HepG2 (cell line): ENCODE measurements at regions not wholly inside any gene's neighbourhood (a gene's known extent, or its start where the extent isn't known, plus 50 kb on each side); places are given as distances from the start of the nearest gene placed in this dataset.

Source experiments
- ATAC-seq: fragments of 200-7000 bp; cut with Tn5 transposase; 3 replicates; pipeline ENCODE4 v1.9.1; 2020; ENCODE audit warnings: mild to moderate bottlenecking, moderate library complexity
- BruUV-seq: library from RNA; stranded (reverse); fragments of 400-500 nt; replicated peaks from 2 replicates; lab custom pipeline; 2021; lab: Mats Ljungman, UMichigan
- CTCF ChIA-PET: fragments of 300-600 bp; formaldehyde crosslinking; extraction: SDS; loops from one replicate; lab custom pipeline; 2021; ENCODE audit warnings: low total read pairs, inconsistent platforms, low intra/inter-chr PET ratio; lab: Yijun Ruan, JAX
- POLR2A ChIA-PET: fragments of 350-600 bp; sonication (Branson Sonifier 250); formaldehyde crosslinking; loops from one replicate; lab custom pipeline; 2020; ENCODE audit warnings: antibody characterized with exemption, inconsistent platforms; lab: Yijun Ruan, JAX
- DNase-seq: peaks from one replicate; pipeline ENCODE4 v3.0.0-alpha.2; 2015; ENCODE audit warnings: low spot score
- FAIRE-seq: peaks from 3 replicates; lab custom pipeline; 2011; peaks lifted over from hg19 to GRCh38; lab: Jason Lieb, UNC
- H2AFZ ChIP-seq: one replicate; pipeline ENCODE4 v1.6.1; 2011; ENCODE audit warnings: low read length, inconsistent platforms
- H3K27ac ChIP-seq: fragments of 300-600 bp; 3 replicates; pipeline ENCODE4 v1.8.0; 2011; ENCODE audit warnings: mixed run types, mild to moderate bottlenecking, mixed read lengths, low read length, inconsistent platforms; ENCODE audit not compliant: insufficient read depth; ENCODE audit errors: extremely low read length
- H3K27me3 ChIP-seq, 2 experiments: fragments of 200-600 bp in 1 of 2; 2 replicates in 1 of 2; 3 replicates in 1 of 2; pipeline versions ENCODE4 v1.6.0 to v1.8.0; 2011; ENCODE audit warnings: low read length in 2 of 2, mild to moderate bottlenecking in 2 of 2, moderate library complexity in 2 of 2, inconsistent platforms in 1 of 2; ENCODE audit not compliant: insufficient read depth in 2 of 2, control insufficient read depth in 1 of 2
- H3K36me3 ChIP-seq, 2 experiments: fragments of 200-600 bp in 1 of 2; replicated peaks in 1 of 2; 2 replicates in 1 of 2; 3 replicates in 1 of 2; pipeline versions ENCODE4 v1.5.1 to v1.8.0; 2011; ENCODE audit warnings: low read length in 2 of 2, inconsistent platforms in 1 of 2; ENCODE audit not compliant: insufficient read depth in 2 of 2, control insufficient read depth in 1 of 2
- H3K4me1 ChIP-seq: 2 replicates; pipeline ENCODE4 v1.5.1; 2012; ENCODE audit warnings: low read length, inconsistent platforms; ENCODE audit not compliant: insufficient read depth
- H3K4me2 ChIP-seq: 2 replicates; pipeline ENCODE4 v1.6.0; 2011; ENCODE audit warnings: low read depth, low read length, inconsistent platforms
- H3K4me3 ChIP-seq, 3 experiments: fragments of 200-600 bp in 1 of 3; sonication (generic), shearing (Covaris generic) in 1 of 3; replicated peaks in 1 of 3; 2 replicates each; pipeline ENCODE4 v1.5.1; 2011 to 2016; ENCODE audit warnings: low read length in 3 of 3, inconsistent platforms in 2 of 3, low read depth in 2 of 3, mild to moderate bottlenecking in 2 of 3, control low read depth in 1 of 3, mixed read lengths in 1 of 3; ENCODE audit not compliant: insufficient read depth in 1 of 3
- H3K79me2 ChIP-seq: one replicate; pipeline ENCODE4 v1.6.1; 2011; ENCODE audit warnings: low read length, inconsistent platforms; ENCODE audit not compliant: insufficient read depth
- H3K9ac ChIP-seq: 2 replicates; pipeline ENCODE4 v1.6.0; 2011; ENCODE audit warnings: mild to moderate bottlenecking, low read depth, low read length, inconsistent platforms; ENCODE audit not compliant: insufficient read depth
- H3K9me3 ChIP-seq: 2 replicates; pipeline ENCODE4 v1.5.1; 2012; ENCODE audit warnings: mild to moderate bottlenecking, low read length
- H4K20me1 ChIP-seq: 2 replicates; pipeline ENCODE4 v1.6.0; 2011; ENCODE audit warnings: inconsistent platforms, mild to moderate bottlenecking, low read length, moderate library complexity; ENCODE audit not compliant: insufficient read depth
- GTF2F1 ChIP-seq: fragments of 150-350 bp; IDR thresholded peaks from 2 replicates; pipeline ENCODE4 v1.6.1; 2014; ENCODE audit warnings: low read length
- HNF4A ChIP-seq: sonication (generic); formaldehyde crosslinking; IDR thresholded peaks from 2 replicates; pipeline ENCODE4 v1.4.0; 2020; ENCODE audit warnings: missing genetic modification reagents
- PPARG ChIP-seq: conservative IDR thresholded peaks from 2 replicates; pipeline ENCODE4 v1.6.1; 2016; ENCODE audit warnings: missing biosample characterization, missing genetic modification reagents
- PTBP1 ChIP-seq: fragments of 200-400 bp; formaldehyde crosslinking; IDR thresholded peaks from 2 replicates; pipeline ENCODE4 v1.6.1; 2018; ENCODE audit warnings: low read length, low read depth; ENCODE audit not compliant: poor library complexity, severe bottlenecking
- RFX1 ChIP-seq: fragments of 450-650 bp; IDR thresholded peaks from 2 replicates; pipeline ENCODE4 v1.6.1; 2017
- SOX6 ChIP-seq, 2 experiments: fragments of 450-650 bp in 1 of 2; sonication (generic) in 1 of 2; formaldehyde crosslinking in 1 of 2; IDR thresholded peaks; 2 replicates each; pipeline versions ENCODE4 v1.4.0 to v1.6.1; 2017 to 2020; ENCODE audit warnings: antibody characterized with exemption in 1 of 2, mild to moderate bottlenecking in 1 of 2, missing genetic modification reagents in 1 of 2
- ZGPAT ChIP-seq: IDR thresholded peaks from 2 replicates; pipeline ENCODE4 v1.6.1; 2016; ENCODE audit warnings: mild to moderate bottlenecking
- ZNF446 ChIP-seq: sonication (generic); formaldehyde crosslinking; IDR thresholded peaks from 2 replicates; pipeline ENCODE4 v1.5.0; 2020; ENCODE audit warnings: mild to moderate bottlenecking, missing genetic modification reagents
- ZSCAN31 ChIP-seq: sonication (generic); formaldehyde crosslinking; IDR thresholded peaks from 2 replicates; pipeline ENCODE4 v1.5.0; 2020; ENCODE audit warnings: low read depth, mild to moderate bottlenecking, missing genetic modification reagents
- WGBS: methylation state at CpG from one replicate; pipeline ENCODE4 v1.1.6; 2017; ENCODE audit warnings: low lambda C conversion rate; 5-methylcytosine and 5-hydroxymethylcytosine counted together
- in situ Hi-C: cut with HindIII; loops from 2 replicates; pipeline ENCODE4 v1.10.0; 2017; ENCODE audit warnings: low pct_unique_long_range_greater_than_20kb; ENCODE audit not compliant: extremely low pct_ligation_motif_present
- intact Hi-C: fragments of 100-400 bp; cut with micrococcal nuclease; formaldehyde crosslinking; loops from one replicate; pipeline ENCODE4 v1.10.0; 2022; ENCODE audit not compliant: unreplicated experiment
- TF ChIP-seq, protein P1 (sequence below): sonication (generic); formaldehyde crosslinking; IDR thresholded peaks from 2 replicates; pipeline ENCODE4 v1.5.1; 2020; ENCODE audit warnings: mild to moderate bottlenecking, missing genetic modification reagents, borderline replicate concordance
- TF ChIP-seq, protein P2 (sequence below): IDR thresholded peaks from 2 replicates; pipeline ENCODE4 v1.6.1; 2016; ENCODE audit warnings: missing genetic modification reagents, missing compliant biosample characterization
- TF ChIP-seq, protein P3 (sequence below): sonication (generic); formaldehyde crosslinking; IDR thresholded peaks from 2 replicates; pipeline ENCODE4 v1.4.0; 2020; ENCODE audit warnings: missing genetic modification reagents, borderline replicate concordance

GRCh38 chr18:10374195-10374594 is 80.2 kb upstream of the APCDD1 start:
- BruUV-seq: no TSS peak
- DNase-seq: no peak
- no peaks in the 10 kb centered on the region for H3K4me1 ChIP-seq
- no peak overlapping the region for H3K27ac ChIP-seq
- no peak overlapping the region for H3K4me2 ChIP-seq
- no peak overlapping the region for H2AFZ ChIP-seq
- 54% methylated on average over 9 of the region's 10 CpGs for WGBS
- no peak for FAIRE-seq
- in situ Hi-C loops: no loop called here
- peaks cover 2 to 34% of the 10 kb centered on the region in 2 experiments; a peak in 4 of 5 replicates for H3K27me3 ChIP-seq
- ATAC-seq: no peak
- ChIA-PET CTCF (no interaction called here), POLR2A (no interaction called here)
- no peaks in the 10 kb centered on the region for H3K9me3 ChIP-seq
- H3K79me2 ChIP-seq: no peaks in the 10 kb centered on the region
- H4K20me1 ChIP-seq: no peaks in the 10 kb centered on the region
- intact Hi-C loops: no loop called here
- no peak for TF ChIP-seq HNF4A (CRISPR knock-in tag)
- no peak for TF ChIP-seq ZSCAN31
- TF ChIP-seq, protein P1, sequence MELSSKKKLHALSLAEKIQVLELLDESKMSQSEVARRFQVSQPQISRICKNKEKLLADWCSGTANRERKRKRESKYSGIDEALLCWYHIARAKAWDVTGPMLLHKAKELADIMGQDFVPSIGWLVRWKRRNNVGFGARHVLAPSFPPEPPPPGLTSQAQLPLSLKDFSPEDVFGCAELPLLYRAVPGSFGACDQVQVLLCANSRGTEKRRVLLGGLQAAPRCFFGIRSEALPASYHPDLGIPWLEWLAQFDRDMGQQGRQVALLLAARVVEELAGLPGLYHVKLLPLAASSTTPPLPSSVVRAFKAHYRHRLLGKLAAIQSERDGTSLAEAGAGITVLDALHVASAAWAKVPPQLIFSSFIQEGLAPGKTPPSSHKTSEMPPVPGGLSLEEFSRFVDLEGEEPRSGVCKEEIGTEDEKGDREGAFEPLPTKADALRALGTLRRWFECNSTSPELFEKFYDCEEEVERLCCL (CRISPR knock-in tag): no peak
- TF ChIP-seq ZNF446 (CRISPR knock-in tag): no peak
- TF ChIP-seq, protein P2, sequence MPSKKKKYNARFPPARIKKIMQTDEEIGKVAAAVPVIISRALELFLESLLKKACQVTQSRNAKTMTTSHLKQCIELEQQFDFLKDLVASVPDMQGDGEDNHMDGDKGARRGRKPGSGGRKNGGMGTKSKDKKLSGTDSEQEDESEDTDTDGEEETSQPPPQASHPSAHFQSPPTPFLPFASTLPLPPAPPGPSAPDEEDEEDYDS: no peak
- TF ChIP-seq PPARG (CRISPR knock-in tag): no peak
- TF ChIP-seq PTBP1: no peak
- no peak for TF ChIP-seq ZGPAT (CRISPR knock-in tag)
- TF ChIP-seq, protein P3, sequence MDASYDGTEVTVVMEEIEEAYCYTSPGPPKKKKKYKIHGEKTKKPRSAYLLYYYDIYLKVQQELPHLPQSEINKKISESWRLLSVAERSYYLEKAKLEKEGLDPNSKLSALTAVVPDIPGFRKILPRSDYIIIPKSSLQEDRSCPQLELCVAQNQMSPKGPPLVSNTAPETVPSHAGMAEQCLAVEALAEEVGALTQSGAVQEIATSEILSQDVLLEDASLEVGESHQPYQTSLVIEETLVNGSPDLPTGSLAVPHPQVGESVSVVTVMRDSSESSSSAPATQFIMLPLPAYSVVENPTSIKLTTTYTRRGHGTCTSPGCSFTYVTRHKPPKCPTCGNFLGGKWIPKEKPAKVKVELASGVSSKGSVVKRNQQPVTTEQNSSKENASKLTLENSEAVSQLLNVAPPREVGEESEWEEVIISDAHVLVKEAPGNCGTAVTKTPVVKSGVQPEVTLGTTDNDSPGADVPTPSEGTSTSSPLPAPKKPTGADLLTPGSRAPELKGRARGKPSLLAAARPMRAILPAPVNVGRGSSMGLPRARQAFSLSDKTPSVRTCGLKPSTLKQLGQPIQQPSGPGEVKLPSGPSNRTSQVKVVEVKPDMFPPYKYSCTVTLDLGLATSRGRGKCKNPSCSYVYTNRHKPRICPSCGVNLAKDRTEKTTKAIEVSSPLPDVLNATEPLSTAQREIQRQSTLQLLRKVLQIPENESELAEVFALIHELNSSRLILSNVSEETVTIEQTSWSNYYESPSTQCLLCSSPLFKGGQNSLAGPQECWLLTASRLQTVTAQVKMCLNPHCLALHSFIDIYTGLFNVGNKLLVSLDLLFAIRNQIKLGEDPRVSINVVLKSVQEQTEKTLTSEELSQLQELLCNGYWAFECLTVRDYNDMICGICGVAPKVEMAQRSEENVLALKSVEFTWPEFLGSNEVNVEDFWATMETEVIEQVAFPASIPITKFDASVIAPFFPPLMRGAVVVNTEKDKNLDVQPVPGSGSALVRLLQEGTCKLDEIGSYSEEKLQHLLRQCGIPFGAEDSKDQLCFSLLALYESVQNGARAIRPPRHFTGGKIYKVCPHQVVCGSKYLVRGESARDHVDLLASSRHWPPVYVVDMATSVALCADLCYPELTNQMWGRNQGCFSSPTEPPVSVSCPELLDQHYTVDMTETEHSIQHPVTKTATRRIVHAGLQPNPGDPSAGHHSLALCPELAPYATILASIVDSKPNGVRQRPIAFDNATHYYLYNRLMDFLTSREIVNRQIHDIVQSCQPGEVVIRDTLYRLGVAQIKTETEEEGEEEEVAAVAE: no peak
- no peak for TF ChIP-seq RFX1
- TF ChIP-seq GTF2F1: no peak
- TF ChIP-seq SOX6 (IDR thresholded peaks at IDR 0.05): no peak
- no peak for TF ChIP-seq SOX6 (CRISPR knock-in tag; IDR thresholded peaks at IDR 0.05)
- no peak overlapping the region for H3K9ac ChIP-seq
- H3K4me3 ChIP-seq: no peak overlapping the region
- no peaks in the 10 kb centered on the region for H3K36me3 ChIP-seq
